ENCODE measurements at regions not wholly inside any gene's neighbourhood (a gene's known extent, or its start where the extent isn't known, plus 50 kb on each side); places are given as distances from the start of the nearest gene placed in this dataset.

- no peak for DNase-seq
Measured at GRCh38 chr2:44825702-44826101, 115.8 kb upstream of the SIX3 start.

- no peak for DNase-seq
Measured at GRCh38 chr2:44826601-44827000, 114.9 kb upstream of the SIX3 start.

GRCh38 chr2:44829771-44830170, 111.7 kb upstream of the SIX3 start:
- no peak for DNase-seq

- DNase-seq: no peak
Measured at GRCh38 chr2:44833171-44834069, 108.1 kb upstream of the SIX3 start.

- DNase-seq: no peak
Measured at GRCh38 chr2:44834656-44835055, 106.8 kb upstream of the SIX3 start.

GRCh38 chr2:44836174-44836573, 105.3 kb upstream of the SIX3 start:
- peak; percentile 64 for DNase-seq

- no peak for DNase-seq
Measured at GRCh38 chr2:44836916-44837315, 104.6 kb upstream of the SIX3 start.

- no peak for DNase-seq
Measured at GRCh38 chr2:44838116-44838790, 103.2 kb upstream of the SIX3 start.

GRCh38 chr2:44839370-44839769, 102.1 kb upstream of the SIX3 start:
- DNase-seq: no peak

GRCh38 chr2:44839771-44840502, 101.6 kb upstream of the SIX3 start:
- DNase-seq: no peak

- DNase-seq: no peak
Measured at GRCh38 chr2:44840503-44840850, 101.0 kb upstream of the SIX3 start.

GRCh38 chr2:44843086-44843485, 98.4 kb upstream of the SIX3 start:
- DNase-seq: no peak

GRCh38 chr2:44843641-44844310, 97.7 kb upstream of the SIX3 start:
- DNase-seq: no peak

- DNase-seq: no peak
Measured at GRCh38 chr2:44844651-44845270, 96.7 kb upstream of the SIX3 start.

- no peak for DNase-seq
Measured at GRCh38 chr2:44848026-44848425, 93.5 kb upstream of the SIX3 start.

- no peak for DNase-seq
Measured at GRCh38 chr2:44850016-44850415, 91.5 kb upstream of the SIX3 start.

- DNase-seq: no peak
Measured at GRCh38 chr2:44851518-44851917, 90.0 kb upstream of the SIX3 start.

- no peak for DNase-seq
Measured at GRCh38 chr2:44852594-44852993, 88.9 kb upstream of the SIX3 start.

GRCh38 chr2:44859337-44859736, 82.2 kb upstream of the SIX3 start:
- no peak for DNase-seq

GRCh38 chr2:44866152-44866551, 75.3 kb upstream of the SIX3 start:
- DNase-seq: no peak

- no peak for DNase-seq
Measured at GRCh38 chr2:44869761-44870160, 71.7 kb upstream of the SIX3 start.

- no peak for DNase-seq
Measured at GRCh38 chr2:44877417-44877816, 64.1 kb upstream of the SIX3 start.
